ENCODE measurements at regions not wholly inside any gene's neighbourhood (a gene's known extent, or its start where the extent isn't known, plus 50 kb on each side); places are given as distances from the start of the nearest gene placed in this dataset.

GRCh38 chr10:85047979-85048378 is 719.6 kb downstream of the CCSER2 start:
- no peak overlapping the region for H3K4me3 ChIP-seq
- no peak overlapping the region for H3K27ac ChIP-seq
- 0 to 100% (median 92%) methylated on average over 1 of the region's 1 CpG; no CpG with 5 or more reads in 6 of the 10 experiments for WGBS, 10 experiments
- no peak for ATAC-seq (replicated peaks in 6 of 8)
- H3K4me1 ChIP-seq (replicated peaks in 1 of 2), result no peaks in the 10 kb centered on the region
- in situ Hi-C loops (cut with MboI; ENCODE audit: low pct_unique_long_range_greater_than_20kb in 2 of 9, low sequenced_read_pairs in 9 of 9, unreplicated experiment in 9 of 9), result no loop called here

GRCh38 chr10:85048644-85049043 is 720.3 kb downstream of the CCSER2 start:
- Histone ChIP-seq H3K4me1 (replicated peaks in 1 of 2) (no peaks in the 10 kb centered on the region), H3K27ac (no peak overlapping the region), H3K4me3 (no peak overlapping the region)
- 4 to 100% (median 60%) methylated on average over 1 to 2 of the region's 2 CpGs for WGBS, 10 experiments
- no peak for ATAC-seq (replicated peaks in 6 of 8)
- in situ Hi-C loops (cut with MboI; ENCODE audit: low pct_unique_long_range_greater_than_20kb in 2 of 9, low sequenced_read_pairs in 9 of 9, unreplicated experiment in 9 of 9), result no loop called here

GRCh38 chr10:85060944-85061343 is 732.6 kb downstream of the CCSER2 start:
- no peak for ATAC-seq (replicated peaks in 6 of 8)
- 10 to 50% (median 30%) methylated on average over 1 to 2 of the region's 2 CpGs; no CpG with 5 or more reads in 6 of the 10 experiments for WGBS, 10 experiments
- Histone ChIP-seq H3K4me3 (no peak overlapping the region), H3K4me1 (replicated peaks in 1 of 2) (no peaks in the 10 kb centered on the region), H3K27ac (no peak overlapping the region)
- in situ Hi-C loops (cut with MboI; ENCODE audit: low pct_unique_long_range_greater_than_20kb in 2 of 9, low sequenced_read_pairs in 9 of 9, unreplicated experiment in 9 of 9), result no loop called here

- H3K27ac ChIP-seq, result no peak overlapping the region
- in situ Hi-C loops (cut with MboI; ENCODE audit: low pct_unique_long_range_greater_than_20kb in 2 of 9, low sequenced_read_pairs in 9 of 9, unreplicated experiment in 9 of 9), result no loop called here
- H3K4me1 ChIP-seq (replicated peaks in 1 of 2), result no peaks in the 10 kb centered on the region
- 0 to 90% (median 0%) methylated on average over 1 to 2 of the region's 2 CpGs; no CpG with 5 or more reads in 5 of the 10 experiments for WGBS, 10 experiments
- ATAC-seq (replicated peaks in 6 of 8), result no peak
- H3K4me3 ChIP-seq, result no peak overlapping the region
Observed at GRCh38 chr10:85061401-85061800, 733.0 kb downstream of the CCSER2 start.

- Histone ChIP-seq H3K4me3 (no peak overlapping the region), H3K27ac (no peak overlapping the region), H3K4me1 (replicated peaks in 1 of 2) (no peaks in the 10 kb centered on the region)
- in situ Hi-C loops (cut with MboI; ENCODE audit: low pct_unique_long_range_greater_than_20kb in 2 of 9, low sequenced_read_pairs in 9 of 9, unreplicated experiment in 9 of 9), result no loop called here
- WGBS, 10 experiments, result 0 to 100% (median 63%) methylated on average over 1 of the region's 1 CpG; no CpG with 5 or more reads in 1 of the 10 experiments
- ATAC-seq (replicated peaks in 6 of 8), result no peak
Observed at GRCh38 chr10:85067955-85068354, 739.6 kb downstream of the CCSER2 start.

- no peak for ATAC-seq (replicated peaks in 6 of 8)
- WGBS, 10 experiments, result 0 to 100% (median 65%) methylated on average over 1 to 2 of the region's 2 CpGs; no CpG with 5 or more reads in 2 of the 10 experiments
- Histone ChIP-seq H3K27ac (no peak overlapping the region), H3K4me3 (no peak overlapping the region), H3K4me1 (replicated peaks in 1 of 2) (no peaks in the 10 kb centered on the region)
- in situ Hi-C loops (cut with MboI; ENCODE audit: low pct_unique_long_range_greater_than_20kb in 2 of 9, low sequenced_read_pairs in 9 of 9, unreplicated experiment in 9 of 9), result no loop called here
Observed at GRCh38 chr10:85080934-85081333, 752.5 kb downstream of the CCSER2 start.

- H3K27ac ChIP-seq, result no peak overlapping the region
- H3K4me3 ChIP-seq, result no peak overlapping the region
- in situ Hi-C loops (cut with MboI; ENCODE audit: low pct_unique_long_range_greater_than_20kb in 2 of 9, low sequenced_read_pairs in 9 of 9, unreplicated experiment in 9 of 9), result no loop called here
- no peak for ATAC-seq (replicated peaks in 6 of 8)
- 30 to 100% (median 69%) methylated on average over 1 to 3 of the region's 3 CpGs; no CpG with 5 or more reads in 2 of the 10 experiments for WGBS, 10 experiments
- H3K4me1 ChIP-seq (replicated peaks in 1 of 2), result no peaks in the 10 kb centered on the region
Observed at GRCh38 chr10:85098835-85099521, 770.6 kb downstream of the CCSER2 start.

- in situ Hi-C loops (cut with MboI; ENCODE audit: low pct_unique_long_range_greater_than_20kb in 2 of 9, low sequenced_read_pairs in 9 of 9, unreplicated experiment in 9 of 9), result no loop called here
- ATAC-seq (replicated peaks in 6 of 8), result no peak
- no peak overlapping the region for H3K27ac ChIP-seq
- no peaks in the 10 kb centered on the region for H3K4me1 ChIP-seq (replicated peaks in 1 of 2)
- H3K4me3 ChIP-seq, result no peak overlapping the region
Observed at GRCh38 chr10:85100495-85100894, 772.1 kb downstream of the CCSER2 start.

- Histone ChIP-seq H3K4me3 (no peak overlapping the region), H3K27ac (no peak overlapping the region), H3K4me1 (replicated peaks in 1 of 2) (no peaks in the 10 kb centered on the region)
- ATAC-seq (replicated peaks in 6 of 8), result peak in 3 of 8 experiments; percentile 28 to 59 (median 32)
- WGBS, 10 experiments, result 0 to 100% (median 75%) methylated on average over 1 to 4 of the region's 4 CpGs; no CpG with 5 or more reads in 2 of the 10 experiments
- in situ Hi-C loops (cut with MboI; ENCODE audit: low pct_unique_long_range_greater_than_20kb in 2 of 9, low sequenced_read_pairs in 9 of 9, unreplicated experiment in 9 of 9), result no loop called here
Observed at GRCh38 chr10:85105614-85106255, 777.3 kb downstream of the CCSER2 start.

- Histone ChIP-seq H3K4me1 (replicated peaks in 1 of 2) (no peaks in the 10 kb centered on the region), H3K27ac (no peak overlapping the region), H3K4me3 (no peak overlapping the region)
- no peak for ATAC-seq (replicated peaks in 6 of 8)
- 0 to 100% (median 57%) methylated on average over 1 of the region's 1 CpG; no CpG with 5 or more reads in 3 of the 10 experiments for WGBS, 10 experiments
- in situ Hi-C loops (cut with MboI; ENCODE audit: low pct_unique_long_range_greater_than_20kb in 2 of 9, low sequenced_read_pairs in 9 of 9, unreplicated experiment in 9 of 9), result no loop called here
Observed at GRCh38 chr10:85111271-85111670, 782.9 kb downstream of the CCSER2 start.

- peak in 3 of 8 experiments; percentile 36 to 71 (median 39) for ATAC-seq (replicated peaks in 6 of 8)
- H3K27ac ChIP-seq, result no peak overlapping the region
- in situ Hi-C loops (cut with MboI; ENCODE audit: low pct_unique_long_range_greater_than_20kb in 2 of 9, low sequenced_read_pairs in 9 of 9, unreplicated experiment in 9 of 9), result no loop called here
- no peaks in the 10 kb centered on the region for H3K4me1 ChIP-seq (replicated peaks in 1 of 2)
- 10 to 100% (median 72%) methylated on average over 1 to 2 of the region's 3 CpGs; no CpG with 5 or more reads in 1 of the 10 experiments for WGBS, 10 experiments
- no peak overlapping the region for H3K4me3 ChIP-seq
Observed at GRCh38 chr10:85124603-85125051, 796.2 kb downstream of the CCSER2 start.

GRCh38 chr10:85137253-85137652 is 808.9 kb downstream of the CCSER2 start:
- WGBS, 10 experiments, result 0 to 100% (median 40%) methylated on average over 1 to 5 of the region's 5 CpGs; no CpG with 5 or more reads in 1 of the 10 experiments
- Histone ChIP-seq H3K27ac (no peak overlapping the region), H3K4me3 (no peak overlapping the region), H3K4me1 (replicated peaks in 1 of 2) (peaks cover 16 to 18% of the 10 kb centered on the region in 2 donors)
- in situ Hi-C loops (cut with MboI; ENCODE audit: low pct_unique_long_range_greater_than_20kb in 2 of 9, low sequenced_read_pairs in 9 of 9, unreplicated experiment in 9 of 9), result no loop called here
- ATAC-seq (replicated peaks in 6 of 8), result no peak

- no peak for ATAC-seq (replicated peaks in 6 of 8)
- Histone ChIP-seq H3K4me3 (no peak overlapping the region), H3K27ac (no peak overlapping the region), H3K4me1 (replicated peaks in 1 of 2) (peaks cover 16 to 18% of the 10 kb centered on the region in 2 donors)
- in situ Hi-C loops (cut with MboI; ENCODE audit: low pct_unique_long_range_greater_than_20kb in 2 of 9, low sequenced_read_pairs in 9 of 9, unreplicated experiment in 9 of 9), result no loop called here
- WGBS, 10 experiments, result 0 to 100% (median 68%) methylated on average over 1 to 5 of the region's 5 CpGs
Observed at GRCh38 chr10:85138046-85138445, 809.7 kb downstream of the CCSER2 start.
